Activated naive CD8-positive, alpha-beta T cell treated with anti-CD3 and anti-CD28 coated beads for 36 hours (primary cell): ENCODE measurements at regions not wholly inside any gene's neighbourhood (a gene's known extent, or its start where the extent isn't known, plus 50 kb on each side); places are given as distances from the start of the nearest gene placed in this dataset.

Experiments used
- DNase-seq: peaks from one replicate; pipeline ENCODE4 v3.0.0; 2021
- H3K27ac Mint-ChIP-seq: one replicate; pipeline ENCODE4 v1.8.0; 2022; ENCODE audit warnings: mild to moderate bottlenecking, moderate library complexity, mixed read lengths
- H3K27me3 Mint-ChIP-seq: one replicate; pipeline ENCODE4 v1.8.0; 2022; ENCODE audit warnings: mild to moderate bottlenecking, mixed read lengths
- H3K36me3 Mint-ChIP-seq: one replicate; pipeline ENCODE4 v1.8.0; 2021; ENCODE audit warnings: mild to moderate bottlenecking, mixed read lengths
- H3K4me1 Mint-ChIP-seq: one replicate; pipeline ENCODE4 v1.8.0; 2021; ENCODE audit warnings: mixed read lengths
- H3K4me3 Mint-ChIP-seq: one replicate; pipeline ENCODE4 v1.8.0; 2022; ENCODE audit warnings: mild to moderate bottlenecking, moderate library complexity, mixed read lengths
- H3K9me3 Mint-ChIP-seq: one replicate; pipeline ENCODE4 v1.8.0; 2022; ENCODE audit warnings: mixed read lengths

DNA sequence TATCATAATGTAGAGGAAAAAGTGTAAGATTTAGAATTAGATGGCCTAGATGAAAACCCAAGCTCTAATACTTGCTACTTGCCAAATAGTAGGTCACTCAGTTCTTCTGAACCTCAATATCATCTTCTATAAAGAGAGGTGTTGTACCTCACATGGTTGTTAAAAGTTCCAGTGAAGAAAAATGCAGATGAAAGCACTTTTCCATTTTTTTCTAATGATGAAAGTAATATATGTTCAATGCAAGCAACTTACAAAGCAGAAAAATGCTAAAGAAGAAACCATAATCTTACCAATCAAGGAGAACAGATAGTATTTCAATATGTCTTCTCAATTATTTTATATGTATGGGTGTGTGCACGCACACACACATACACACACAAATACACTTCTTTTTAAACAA is 52.7 kb upstream of the TMEM17 start:
- no peak for DNase-seq
- Mint-ChIP-seq H3K4me1 (no peaks in the 10 kb centered on the region), H3K27me3 (peaks cover 11% of the 10 kb centered on the region), H3K27ac (no peak overlapping the region), H3K9me3 (peaks cover 6% of the 10 kb centered on the region), H3K36me3 (no peaks in the 10 kb centered on the region), H3K4me3 (no peak overlapping the region)

DNA sequence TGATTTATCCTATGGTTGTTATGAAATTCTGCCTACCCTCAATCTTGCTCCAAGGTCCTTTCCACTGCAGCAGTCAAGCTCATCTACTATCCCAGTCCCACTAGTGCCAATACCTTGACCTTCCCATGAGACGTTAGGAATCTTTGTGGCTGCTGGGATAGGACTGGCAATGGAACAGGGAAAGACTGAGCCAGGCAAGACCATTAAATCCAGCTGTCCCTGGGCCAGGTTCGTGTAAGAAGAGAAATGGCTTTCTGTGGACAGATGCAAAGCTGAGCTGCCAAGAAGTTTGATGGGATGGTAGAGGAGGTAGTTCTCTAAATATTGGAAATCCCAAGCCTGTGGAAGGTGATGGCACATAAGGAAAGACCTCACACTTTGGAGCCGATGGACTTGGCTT is 50.1 kb upstream of the TMEM17 start:
- Mint-ChIP-seq H3K27me3 (peaks cover 4% of the 10 kb centered on the region), H3K4me3 (no peak overlapping the region), H3K9me3 (peaks cover 6% of the 10 kb centered on the region), H3K27ac (no peak overlapping the region), H3K4me1 (no peaks in the 10 kb centered on the region), H3K36me3 (no peaks in the 10 kb centered on the region)
- no peak for DNase-seq
